ENCODE measurements at regions not wholly inside any gene's neighbourhood (a gene's known extent, or its start where the extent isn't known, plus 50 kb on each side); places are given as distances from the start of the nearest gene placed in this dataset.

GRCh38 chr1:221012120-221012519, 132.9 kb downstream of the HLX start:
- no peak overlapping the region for H3K4me2 ChIP-seq (ENCODE audit: insufficient read depth, low read length)
- H3K36me3 ChIP-seq (ENCODE audit: control insufficient read depth in 2 of 2, extremely low read depth in 1 of 2, insufficient read depth in 2 of 2, low read length in 2 of 2), result no peaks in the 10 kb centered on the region
- intact Hi-C loops (cut with micrococcal nuclease) (no loop called here), dilution Hi-C loops (cut with MboI; ENCODE audit: extremely low pct_ligation_motif_present, low sequenced_read_pairs) (no loop called here)
- H3K9me3 ChIP-seq (replicated peaks; ENCODE audit: control insufficient read depth, insufficient read depth, low read length), result no peaks in the 10 kb centered on the region
- no TSS peak for BruUV-seq (replicated peaks)
- H4K20me1 ChIP-seq (replicated peaks; ENCODE audit: control insufficient read depth, extremely low read depth, insufficient read depth, low read length), result no peaks in the 10 kb centered on the region
- no peak overlapping the region for H3K9ac ChIP-seq (replicated peaks; ENCODE audit: extremely low read depth, insufficient read depth, low read length)
- TF ChIP-seq FOS (IDR thresholded peaks at IDR 0.05; ENCODE audit: borderline replicate concordance, insufficient read depth, low read length), result no peak
- TF ChIP-seq POLR2A (IDR thresholded peaks at IDR 0.05; ENCODE audit: low read depth, low read length), result no peak
- TF ChIP-seq GATA2 (IDR thresholded peaks at IDR 0.05; ENCODE audit: insufficient read depth, insufficient read length, low read depth, low read length), result no peak
- TF ChIP-seq CTCF (IDR thresholded peaks at IDR 0.05; ENCODE audit: extremely low read depth in 1 of 2, insufficient read depth in 1 of 2, low read depth in 1 of 2, low read length in 2 of 2), result no peak
- TF ChIP-seq POLR2AphosphoS5 (IDR thresholded peaks at IDR 0.05; ENCODE audit: insufficient read depth, low read depth, low read length), result no peak
- TF ChIP-seq MYC (IDR thresholded peaks at IDR 0.05; ENCODE audit: low read depth, low read length), result no peak
- TF ChIP-seq JUN (IDR thresholded peaks at IDR 0.05; ENCODE audit: borderline replicate concordance, insufficient read depth, insufficient read length, low read depth), result no peak
- TF ChIP-seq MAX (IDR thresholded peaks at IDR 0.05; ENCODE audit: insufficient read depth, insufficient read length), result no peak
- TF ChIP-seq EZH2 (IDR thresholded peaks at IDR 0.05; ENCODE audit: borderline replicate concordance, low read depth, low read length, severe bottlenecking), result no peak
- ChIA-PET POLR2A (no interaction called here), CTCF (no interaction called here)
- H3K79me2 ChIP-seq (ENCODE audit: control insufficient read depth, insufficient read depth, low read length), result no peaks in the 10 kb centered on the region
- H2AFZ ChIP-seq (ENCODE audit: low read depth, low read length), result no peak overlapping the region
- no peak overlapping the region for H3K27ac ChIP-seq (ENCODE audit: insufficient read depth, low read depth, low read length)
- no peaks in the 10 kb centered on the region for H3K4me1 ChIP-seq (ENCODE audit: control insufficient read depth, extremely low read depth, insufficient read depth, low read length)
- no peak overlapping the region for H3K4me3 ChIP-seq (replicated peaks in 1 of 3; ENCODE audit: insufficient read depth in 1 of 3, low read depth in 1 of 3, low read length in 3 of 3)
- DNase-seq (ENCODE audit: low read depth, low spot score) (no peak), FAIRE-seq (no peak)
- H3K9me1 ChIP-seq (replicated peaks; ENCODE audit: control insufficient read depth, extremely low read depth, insufficient read depth, low read length), result no peaks in the 10 kb centered on the region
- no peaks in the 10 kb centered on the region for H3K27me3 ChIP-seq (ENCODE audit: control insufficient read depth in 2 of 2, insufficient read depth in 2 of 2, low read length in 2 of 2)
